Activated CD8-positive, alpha-beta memory T cell treated with anti-CD3 and anti-CD28 coated beads, Interleukin-2, amount 10 ng/mL, durations not matched to agents 7 days and 5 days (primary cell): ENCODE measurements at regions not wholly inside any gene's neighbourhood (a gene's known extent, or its start where the extent isn't known, plus 50 kb on each side); places are given as distances from the start of the nearest gene placed in this dataset.

Experiments
- ATAC-seq: fragments of 150-1000 bp; cut with Tn5 transposase; one replicate; pipeline ENCODE4 v1.10.0; 2021; ENCODE audit warnings: moderate library complexity
- CTCF ChIA-PET: fragments of 350-600 bp; sonication (Branson Sonifier 250); formaldehyde crosslinking; loops from one replicate; lab custom pipeline; 2021; ENCODE audit warnings: antibody characterized with exemption; lab: Charles Lee
- DNase-seq: peaks from one replicate; pipeline ENCODE4 v3.0.0-alpha.2; 2020
- H3K27ac Mint-ChIP-seq: one replicate; pipeline ENCODE4 v1.8.0; 2021; ENCODE audit warnings: mild to moderate bottlenecking, mixed read lengths
- H3K27me3 Mint-ChIP-seq: one replicate; pipeline ENCODE4 v1.8.0; 2021; ENCODE audit warnings: mixed read lengths
- H3K36me3 Mint-ChIP-seq: one replicate; pipeline ENCODE4 v1.8.0; 2021; ENCODE audit warnings: mild to moderate bottlenecking, mixed read lengths
- H3K4me1 Mint-ChIP-seq: one replicate; pipeline ENCODE4 v1.8.0; 2021; ENCODE audit warnings: mixed read lengths
- H3K4me3 Mint-ChIP-seq: one replicate; pipeline ENCODE4 v1.8.0; 2021; ENCODE audit warnings: mild to moderate bottlenecking, moderate library complexity, mixed read lengths
- H3K9me3 Mint-ChIP-seq: one replicate; pipeline ENCODE4 v1.8.0; 2022; ENCODE audit warnings: low read depth, mixed read lengths

DNA sequence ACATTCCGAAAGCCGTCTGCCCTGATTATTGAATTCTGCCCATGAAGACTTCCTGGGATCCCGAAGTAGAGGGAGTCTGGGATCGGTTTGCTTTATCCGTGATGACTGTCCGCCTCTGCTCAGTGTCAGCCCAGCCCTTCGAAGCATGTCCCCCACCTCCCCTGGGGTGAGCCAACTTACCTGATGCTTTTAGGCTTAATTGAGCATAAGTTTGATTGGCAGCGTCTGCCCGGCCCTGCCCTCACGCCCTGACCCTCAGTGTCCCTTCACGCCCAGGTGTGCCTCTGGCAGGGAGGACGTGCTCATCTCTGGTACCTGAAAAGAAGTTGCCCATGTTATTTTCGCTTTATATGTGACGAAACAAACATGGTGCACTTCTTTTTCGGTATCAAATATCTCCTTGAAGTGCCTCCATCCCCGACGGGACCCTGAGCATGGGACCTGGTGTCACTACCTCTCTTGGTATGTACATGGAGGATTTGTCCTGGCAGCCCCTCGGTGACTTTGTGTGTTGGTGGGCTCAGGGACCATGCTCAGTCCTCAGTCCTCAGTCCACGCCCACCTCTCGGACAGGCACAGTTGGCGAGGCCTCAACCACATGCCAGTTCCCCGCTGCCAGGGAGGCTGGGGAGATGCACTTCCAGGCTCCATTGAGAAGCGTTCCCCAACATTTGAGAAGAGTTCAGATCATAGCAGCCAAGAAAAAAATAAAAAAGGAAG is 130.1 kb upstream of the RTL1 start:
- Mint-ChIP-seq H3K27me3 (no peaks in the 10 kb centered on the region), H3K36me3 (no peaks in the 10 kb centered on the region), H3K4me3 (no peak overlapping the region), H3K9me3 (no peaks in the 10 kb centered on the region), H3K27ac (no peak overlapping the region), H3K4me1 (no peaks in the 10 kb centered on the region)
- no peak for ATAC-seq
- CTCF ChIA-PET = no interaction called here
- DNase-seq = no peak

DNA sequence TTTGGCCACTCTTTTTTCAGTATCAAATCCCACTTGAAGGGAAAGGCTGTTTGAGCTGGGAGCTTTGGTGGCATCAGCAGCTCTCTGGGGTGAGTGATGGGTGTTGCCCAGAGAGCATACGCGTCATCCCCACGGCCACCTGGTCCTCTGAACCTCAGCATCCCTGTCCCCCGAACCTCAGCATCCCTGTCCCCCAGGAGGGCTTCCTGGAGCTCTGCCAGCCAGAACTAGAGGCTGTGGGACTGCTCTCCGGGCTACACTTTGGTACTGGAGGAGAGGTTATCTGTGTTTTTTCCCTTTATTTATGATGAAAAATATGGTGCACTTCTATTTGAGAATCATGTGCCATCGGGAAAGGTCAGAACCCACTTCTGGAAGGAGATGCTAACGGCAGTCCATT is 131.5 kb upstream of the RTL1 start:
- CTCF ChIA-PET = no interaction called here
- no peaks in the 10 kb centered on the region for H3K4me1 Mint-ChIP-seq
- H3K36me3 Mint-ChIP-seq = no peaks in the 10 kb centered on the region
- no peaks in the 10 kb centered on the region for H3K27me3 Mint-ChIP-seq
- ATAC-seq (no peak), DNase-seq (no peak)
- H3K27ac Mint-ChIP-seq = no peak overlapping the region
- H3K9me3 Mint-ChIP-seq = no peaks in the 10 kb centered on the region
- H3K4me3 Mint-ChIP-seq = no peak overlapping the region

DNA sequence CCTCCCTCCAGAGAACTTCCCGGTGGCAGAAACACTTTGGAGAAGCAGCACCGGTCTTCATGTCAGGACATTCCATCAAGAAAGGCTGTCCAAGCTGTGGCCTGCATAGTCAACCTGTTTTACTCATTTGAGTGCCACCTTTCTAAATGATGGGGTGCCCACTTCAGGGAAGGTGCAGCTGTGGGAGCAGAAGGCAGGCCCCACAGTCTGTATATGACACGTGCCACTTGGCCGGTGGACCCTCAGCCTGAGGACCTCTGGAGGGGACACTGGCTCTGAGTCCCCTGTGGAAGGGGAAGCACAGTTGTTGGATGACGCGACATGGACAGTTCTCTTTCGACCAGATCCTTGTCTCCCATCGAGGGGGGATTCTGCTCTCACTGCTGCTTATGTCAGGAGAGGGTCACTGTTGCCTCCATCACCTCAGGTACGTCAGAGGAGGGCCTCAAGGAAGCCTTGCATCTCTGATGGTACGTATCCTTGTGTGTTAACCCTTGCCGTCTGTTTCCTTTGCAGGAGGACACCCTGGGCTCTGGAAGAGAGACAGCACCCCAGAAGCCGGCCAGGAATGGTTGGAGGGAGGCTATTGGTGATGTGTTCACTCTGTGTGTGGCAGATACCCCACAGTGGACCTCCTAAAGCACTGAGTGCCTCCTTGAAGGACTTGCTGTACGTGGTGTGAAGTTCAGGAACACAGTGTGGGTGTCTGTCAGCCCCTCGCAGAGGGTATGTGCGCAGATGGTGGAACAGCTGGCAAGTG is 132.1 kb upstream of the RTL1 start:
- ATAC-seq (no peak), DNase-seq (no peak)
- CTCF ChIA-PET = no interaction called here
- Mint-ChIP-seq H3K4me3 (no peak overlapping the region), H3K4me1 (no peaks in the 10 kb centered on the region), H3K9me3 (no peaks in the 10 kb centered on the region), H3K27me3 (no peaks in the 10 kb centered on the region), H3K27ac (no peak overlapping the region), H3K36me3 (no peaks in the 10 kb centered on the region)

DNA sequence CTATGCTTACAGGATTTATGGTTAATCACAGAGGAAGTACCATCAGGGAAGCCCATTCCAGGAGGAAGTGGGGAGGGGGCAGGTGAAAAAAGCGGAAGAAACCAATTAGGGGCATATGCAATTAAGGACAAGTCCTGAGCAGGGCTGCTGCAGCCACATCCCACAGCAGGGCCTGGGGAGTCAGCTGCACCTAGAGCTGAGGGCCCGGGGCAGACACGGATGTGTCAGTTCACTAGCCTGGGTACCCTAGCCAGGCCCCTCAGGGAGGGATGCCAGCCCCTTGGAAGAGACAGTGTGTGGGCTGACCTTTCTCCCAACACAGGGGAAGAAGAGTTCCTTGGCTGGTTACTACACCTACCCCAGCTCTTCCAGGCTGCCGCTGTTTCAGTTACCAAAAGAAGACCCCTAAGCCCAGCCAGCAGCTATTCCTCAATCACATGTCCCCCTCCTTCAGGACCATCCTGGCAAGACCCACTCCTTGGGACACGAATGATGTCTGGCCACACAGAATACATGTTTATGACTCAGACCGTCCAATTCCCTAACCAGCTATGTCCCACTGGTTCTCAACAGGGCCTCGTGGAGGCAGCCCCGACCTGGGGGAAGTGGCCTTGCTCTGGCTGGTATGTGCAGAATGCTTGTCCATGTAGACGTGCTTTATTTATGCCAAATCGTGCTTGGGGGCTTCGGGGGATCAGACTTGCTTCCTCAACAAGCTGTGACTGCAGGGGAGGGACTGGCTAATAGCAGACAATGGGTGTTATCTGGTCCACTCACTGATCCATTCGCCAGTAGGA is 133.7 kb upstream of the RTL1 start:
- CTCF ChIA-PET = no interaction called here
- no peak overlapping the region for H3K4me3 Mint-ChIP-seq
- ATAC-seq (no peak), DNase-seq (no peak)
- H3K27ac Mint-ChIP-seq = no peak overlapping the region
- H3K36me3 Mint-ChIP-seq = no peaks in the 10 kb centered on the region
- no peaks in the 10 kb centered on the region for H3K9me3 Mint-ChIP-seq
- no peaks in the 10 kb centered on the region for H3K4me1 Mint-ChIP-seq
- H3K27me3 Mint-ChIP-seq = no peaks in the 10 kb centered on the region

GRCh38 chr14:101039031-101039754 is 135.7 kb upstream of the RTL1 start:
- no peaks in the 10 kb centered on the region for H3K4me1 Mint-ChIP-seq
- ATAC-seq = no peak
- CTCF ChIA-PET = no interaction called here
- no peaks in the 10 kb centered on the region for H3K27me3 Mint-ChIP-seq
- DNase-seq = no peak
- no peaks in the 10 kb centered on the region for H3K9me3 Mint-ChIP-seq
- no peak overlapping the region for H3K4me3 Mint-ChIP-seq
- no peak overlapping the region for H3K27ac Mint-ChIP-seq
- no peaks in the 10 kb centered on the region for H3K36me3 Mint-ChIP-seq

DNA sequence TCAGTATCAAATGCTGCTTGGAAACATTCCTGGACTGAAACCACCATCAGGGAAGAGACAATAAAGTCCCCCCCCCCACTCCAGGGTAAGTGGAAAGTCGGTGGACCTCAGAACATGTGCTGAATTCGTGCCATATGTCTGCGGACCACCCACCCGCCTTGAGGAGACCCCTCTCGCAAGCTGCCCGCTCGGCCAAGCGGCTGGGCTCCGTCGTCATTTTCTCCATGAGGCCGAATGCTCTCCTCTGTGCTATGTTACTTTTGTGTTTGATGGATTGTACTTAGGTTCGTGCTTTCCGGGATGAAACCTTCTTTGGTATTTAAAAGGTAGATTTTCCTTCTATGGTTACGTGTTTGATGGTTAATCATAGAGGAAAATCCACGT is 136.2 kb upstream of the RTL1 start:
- Mint-ChIP-seq H3K4me3 (no peak overlapping the region), H3K9me3 (no peaks in the 10 kb centered on the region), H3K27me3 (no peaks in the 10 kb centered on the region), H3K36me3 (no peaks in the 10 kb centered on the region), H3K4me1 (no peaks in the 10 kb centered on the region), H3K27ac (no peak overlapping the region)
- DNase-seq (no peak), ATAC-seq (no peak)
- CTCF ChIA-PET = no interaction called here

- ATAC-seq = no peak
- Mint-ChIP-seq H3K4me1 (no peaks in the 10 kb centered on the region), H3K36me3 (no peaks in the 10 kb centered on the region), H3K9me3 (no peaks in the 10 kb centered on the region), H3K4me3 (no peak overlapping the region), H3K27ac (no peak overlapping the region), H3K27me3 (no peaks in the 10 kb centered on the region)
- CTCF ChIA-PET = no interaction called here
- no peak for DNase-seq
Measured at GRCh38 chr14:101040538-101041442, 137.3 kb upstream of the RTL1 start.

DNA sequence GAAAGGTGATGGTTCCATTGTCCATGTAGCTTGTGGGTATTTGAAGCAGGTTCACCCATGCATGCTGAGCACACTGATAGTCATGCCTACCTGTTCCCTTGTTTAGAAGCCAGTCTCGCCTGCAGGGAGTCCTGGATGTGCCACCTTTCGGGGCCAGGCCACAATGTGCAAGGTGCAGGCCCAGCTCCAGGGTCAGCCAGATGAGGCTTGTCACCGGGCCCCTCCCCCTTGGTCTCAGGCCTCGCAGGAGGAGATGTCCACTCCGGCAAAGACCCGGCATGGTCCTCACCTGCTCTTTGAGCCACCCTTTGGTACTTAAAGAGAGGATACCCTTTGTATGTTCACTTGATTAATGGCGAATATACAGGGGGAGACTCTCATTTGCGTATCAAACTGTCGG is 140.4 kb upstream of the RTL1 start:
- no peak for ATAC-seq
- H3K36me3 Mint-ChIP-seq = no peaks in the 10 kb centered on the region
- CTCF ChIA-PET = no interaction called here
- no peaks in the 10 kb centered on the region for H3K27me3 Mint-ChIP-seq
- no peak for DNase-seq
- no peaks in the 10 kb centered on the region for H3K9me3 Mint-ChIP-seq
- no peaks in the 10 kb centered on the region for H3K4me1 Mint-ChIP-seq
- H3K27ac Mint-ChIP-seq = no peak overlapping the region
- H3K4me3 Mint-ChIP-seq = no peak overlapping the region

GRCh38 chr14:101044741-101045140 is 141.2 kb upstream of the RTL1 start:
- ATAC-seq = no peak
- no peaks in the 10 kb centered on the region for H3K4me1 Mint-ChIP-seq
- H3K27ac Mint-ChIP-seq = no peak overlapping the region
- no peaks in the 10 kb centered on the region for H3K36me3 Mint-ChIP-seq
- no peak for DNase-seq
- no peak overlapping the region for H3K4me3 Mint-ChIP-seq
- H3K9me3 Mint-ChIP-seq = no peaks in the 10 kb centered on the region
- H3K27me3 Mint-ChIP-seq = no peaks in the 10 kb centered on the region
- CTCF ChIA-PET = no interaction called here

GRCh38 chr14:101045511-101045910 is 142.0 kb upstream of the RTL1 start:
- no peaks in the 10 kb centered on the region for H3K4me1 Mint-ChIP-seq

DNA sequence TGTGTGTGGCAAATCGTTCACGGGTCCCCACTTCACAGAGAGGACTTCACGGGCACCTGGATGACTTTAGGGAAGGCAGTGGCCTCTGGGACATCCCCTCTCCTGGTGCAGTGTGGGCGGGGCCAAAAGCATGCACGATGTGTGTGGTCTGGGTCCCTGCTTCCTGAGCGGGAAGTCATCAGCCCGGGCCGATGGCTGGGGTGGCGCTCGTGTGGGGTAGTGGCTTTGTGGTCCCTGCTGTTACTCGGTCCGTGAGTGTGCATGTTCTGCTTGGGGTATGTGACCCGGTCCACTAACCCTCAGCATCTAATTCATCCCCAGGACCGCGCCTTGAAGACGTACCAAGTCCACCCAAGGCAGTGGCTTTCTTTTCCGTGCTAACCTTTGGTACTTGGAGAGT is 142.5 kb upstream of the RTL1 start:
- no peaks in the 10 kb centered on the region for H3K36me3 Mint-ChIP-seq
- H3K27ac Mint-ChIP-seq = no peak overlapping the region
- no peak for DNase-seq
- ATAC-seq = no peak
- H3K9me3 Mint-ChIP-seq = no peaks in the 10 kb centered on the region
- no peaks in the 10 kb centered on the region for H3K4me1 Mint-ChIP-seq
- CTCF ChIA-PET = no interaction called here
- no peaks in the 10 kb centered on the region for H3K27me3 Mint-ChIP-seq
- no peak overlapping the region for H3K4me3 Mint-ChIP-seq

More at GRCh38 chr14:101045511-101045910, 142.0 kb upstream of the RTL1 start:
- Mint-ChIP-seq H3K36me3 (no peaks in the 10 kb centered on the region), H3K27me3 (no peaks in the 10 kb centered on the region), H3K4me3 (no peak overlapping the region), H3K9me3 (no peaks in the 10 kb centered on the region), H3K27ac (no peak overlapping the region)
- CTCF ChIA-PET = no interaction called here
- no peak for DNase-seq
- ATAC-seq = no peak

GRCh38 chr14:101047326-101047725 is 143.8 kb upstream of the RTL1 start:
- Mint-ChIP-seq H3K4me1 (no peaks in the 10 kb centered on the region), H3K27me3 (no peaks in the 10 kb centered on the region), H3K27ac (no peak overlapping the region), H3K4me3 (no peak overlapping the region), H3K9me3 (no peaks in the 10 kb centered on the region), H3K36me3 (no peaks in the 10 kb centered on the region)
- no peak for DNase-seq
- no peak for ATAC-seq
- CTCF ChIA-PET = no interaction called here
